GM19324 (cell line): ENCODE measurements at regions not wholly inside any gene's neighbourhood (a gene's known extent, or its start where the extent isn't known, plus 50 kb on each side); places are given as distances from the start of the nearest gene placed in this dataset.
"Not testable (repeated sequence)": the region's sequence is repeated elsewhere in the genome, so short reads cannot be mapped to it uniquely, and the experiment has no call there.

Experiments
- ATAC-seq: cut with Tn5 transposase; IDR thresholded peaks from one replicate; pipeline ENCODE4 v1.9.1; 2021; ENCODE audit warnings: mild to moderate bottlenecking, moderate library complexity; ENCODE audit not compliant: unreplicated experiment, low FRiP score

DNA sequence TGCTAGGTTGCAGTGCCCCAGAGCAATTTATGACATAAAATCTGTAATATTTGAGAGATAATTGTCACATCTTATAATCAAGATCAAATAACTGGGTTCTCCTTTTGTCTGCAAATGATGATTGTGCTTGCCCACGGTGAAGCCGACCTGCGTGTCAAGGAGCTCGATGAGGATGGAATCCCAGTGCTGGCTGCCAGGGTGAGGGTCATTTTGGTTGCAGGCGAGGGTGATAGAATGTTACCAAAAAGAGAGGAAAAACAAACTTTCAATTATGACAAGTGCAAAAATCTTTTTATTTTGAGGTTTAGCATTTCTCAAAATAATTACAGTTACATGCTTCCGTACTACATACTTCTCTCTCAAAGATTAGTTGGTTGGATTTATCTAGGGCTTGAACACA is 76.4 kb upstream of the ZNF658 start:
- ATAC-seq, result not testable (repeated sequence)

DNA sequence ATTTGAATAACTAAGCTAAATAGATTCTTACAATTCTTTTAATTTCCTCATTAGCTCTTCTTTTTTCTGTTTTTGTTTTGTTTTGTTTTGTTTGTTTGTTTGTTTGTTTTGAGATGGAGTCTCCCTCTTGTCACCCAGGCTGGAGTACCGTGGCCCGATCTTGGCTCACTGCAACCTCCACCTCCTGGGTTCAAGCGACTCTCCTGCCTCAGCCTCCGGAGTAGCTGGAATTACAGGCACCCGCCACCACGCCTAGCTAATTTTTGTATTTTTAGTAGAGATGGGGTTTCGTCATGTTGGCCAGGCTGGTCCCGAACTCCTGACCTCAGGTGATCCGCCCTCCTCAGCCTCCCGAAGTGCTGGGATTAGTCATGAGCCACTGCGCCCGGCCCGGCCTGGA is 70.7 kb upstream of the ZNF658 start:
- ATAC-seq, result not testable (repeated sequence)

DNA sequence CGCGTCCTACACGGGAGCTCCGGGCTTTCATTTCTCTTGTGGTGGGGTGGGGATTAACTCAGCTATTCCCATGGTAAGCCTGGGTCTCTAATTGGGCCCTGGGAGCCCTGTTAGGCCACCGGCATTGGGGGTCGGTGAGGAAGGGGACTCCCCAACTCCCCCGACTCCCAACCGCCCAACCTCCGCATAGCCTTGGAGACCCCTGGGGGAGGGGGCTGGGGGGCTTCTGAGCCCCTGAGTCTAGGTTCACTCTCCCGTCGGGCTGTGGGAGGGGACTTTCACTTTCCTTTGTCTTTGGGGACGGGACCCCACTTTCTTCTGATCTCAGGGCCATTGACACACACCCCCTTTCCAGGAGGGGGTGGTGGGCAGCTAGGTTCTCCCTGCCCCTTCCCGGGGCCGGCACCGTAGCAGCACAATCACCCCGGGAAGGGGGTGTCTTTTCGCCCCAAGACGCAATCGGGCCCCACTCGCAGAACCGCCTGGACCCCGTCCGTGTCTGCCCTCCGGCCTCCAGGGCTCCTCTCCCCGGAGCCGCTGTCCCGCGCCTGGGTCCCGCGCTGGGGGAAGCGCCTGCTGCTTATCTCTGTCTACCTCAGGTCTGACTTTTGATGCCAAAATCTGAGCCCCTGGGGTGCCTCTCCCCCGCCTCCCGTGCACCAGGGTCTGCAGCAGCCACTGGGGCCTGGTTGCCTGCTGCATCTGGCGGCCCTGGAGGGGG is 69.6 kb upstream of the ZNF658 start:
- ATAC-seq, result not testable (repeated sequence)

DNA sequence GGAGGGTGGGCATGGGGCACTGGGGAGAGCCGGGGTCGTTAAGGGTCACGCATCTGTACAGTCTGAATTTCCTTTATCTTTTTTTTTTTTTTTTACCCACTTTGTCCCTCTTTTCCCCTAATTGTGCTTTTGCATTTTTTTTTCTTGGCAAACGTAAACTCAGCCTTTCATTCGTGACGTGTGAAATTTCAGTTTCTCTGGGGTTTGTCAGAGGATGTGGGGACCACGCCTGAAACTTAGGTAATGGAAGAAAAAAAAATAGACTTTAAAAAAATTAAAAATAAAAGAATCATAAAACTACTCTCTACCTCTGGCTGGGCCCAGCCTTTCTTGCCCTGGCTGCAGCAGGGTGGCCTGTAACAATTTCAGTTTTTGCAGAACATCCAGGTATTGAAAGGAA is 68.3 kb upstream of the ZNF658 start:
- ATAC-seq, result not testable (repeated sequence)

DNA sequence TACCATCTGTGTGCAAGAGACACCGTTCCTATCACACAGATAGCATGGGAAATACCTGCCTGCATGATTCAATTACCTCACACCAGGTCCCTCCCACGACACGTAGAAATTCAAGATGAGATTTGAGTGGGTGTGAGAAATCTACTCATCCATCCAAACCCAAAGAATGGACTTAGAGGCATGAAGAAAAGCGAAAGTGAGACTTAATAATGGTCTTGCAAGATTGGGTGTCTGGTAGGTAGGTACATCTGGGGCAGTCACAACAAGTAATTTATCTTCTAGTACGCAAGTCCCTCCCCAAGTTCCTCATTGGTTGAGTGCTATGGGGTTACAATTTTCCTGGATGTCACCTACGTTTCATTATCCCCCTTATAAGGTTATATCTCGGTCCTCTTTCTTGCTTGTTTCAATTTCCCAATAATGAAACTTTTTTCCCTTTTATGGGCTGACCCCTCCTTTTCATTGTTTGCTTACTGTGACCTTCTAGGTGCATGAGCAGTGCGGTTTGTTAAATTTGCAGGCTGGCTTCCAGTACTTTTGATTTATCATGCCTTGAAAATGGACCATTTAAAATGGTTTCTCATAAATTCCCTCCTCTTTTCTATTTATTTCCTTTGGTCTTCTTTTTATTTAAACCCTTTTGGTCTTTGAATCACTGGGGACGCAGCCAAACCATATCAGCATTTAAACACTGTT is 63.1 kb upstream of the ZNF658 start:
- not testable (repeated sequence) for ATAC-seq
